HG03108 (cell line): ENCODE measurements at regions not wholly inside any gene's neighbourhood (a gene's known extent, or its start where the extent isn't known, plus 50 kb on each side); places are given as distances from the start of the nearest gene placed in this dataset.

Experiments used
- ATAC-seq: cut with Tn5 transposase; IDR thresholded peaks from one replicate; pipeline ENCODE4 v1.9.1; 2021; ENCODE audit warnings: moderate library complexity; ENCODE audit not compliant: unreplicated experiment

DNA sequence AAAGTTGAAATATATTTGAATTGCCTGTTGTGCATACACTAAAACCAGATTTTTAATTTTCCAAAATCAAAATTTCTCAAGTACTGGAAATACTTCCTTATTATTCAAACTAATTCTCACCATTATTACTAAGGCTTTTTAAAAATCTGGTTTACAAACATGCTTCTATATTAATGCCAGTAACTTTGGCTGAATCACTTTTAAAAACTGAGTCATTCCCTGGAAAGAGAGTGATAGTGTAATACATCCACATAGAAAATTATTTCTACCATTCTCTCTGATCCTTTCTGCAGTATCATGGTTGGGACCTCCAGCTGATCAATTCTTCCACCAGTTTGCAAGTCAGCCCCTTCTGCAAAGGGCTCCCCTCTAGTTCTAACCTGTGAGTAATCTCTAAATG is 165.3 kb upstream of the FAM241A start:
- ATAC-seq: no peak

DNA sequence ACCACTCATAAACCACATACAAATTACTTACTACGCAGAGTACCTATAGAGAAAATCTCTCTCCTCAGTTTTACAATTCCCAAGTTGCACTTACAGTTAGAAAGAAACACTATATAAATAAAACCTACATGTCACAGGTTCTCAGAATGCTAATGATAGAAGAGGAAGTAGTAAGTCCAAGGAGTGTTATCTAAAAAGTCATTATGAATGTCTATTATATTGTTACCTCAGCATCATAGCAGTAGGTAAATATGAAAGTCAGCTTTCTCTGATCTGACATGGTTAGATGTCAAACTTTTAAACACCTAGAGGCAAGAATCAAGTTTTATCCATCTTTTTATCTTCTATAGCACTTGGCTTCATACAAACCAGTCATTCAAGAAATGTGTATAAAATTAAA is 163.2 kb upstream of the FAM241A start:
- ATAC-seq: no peak

DNA sequence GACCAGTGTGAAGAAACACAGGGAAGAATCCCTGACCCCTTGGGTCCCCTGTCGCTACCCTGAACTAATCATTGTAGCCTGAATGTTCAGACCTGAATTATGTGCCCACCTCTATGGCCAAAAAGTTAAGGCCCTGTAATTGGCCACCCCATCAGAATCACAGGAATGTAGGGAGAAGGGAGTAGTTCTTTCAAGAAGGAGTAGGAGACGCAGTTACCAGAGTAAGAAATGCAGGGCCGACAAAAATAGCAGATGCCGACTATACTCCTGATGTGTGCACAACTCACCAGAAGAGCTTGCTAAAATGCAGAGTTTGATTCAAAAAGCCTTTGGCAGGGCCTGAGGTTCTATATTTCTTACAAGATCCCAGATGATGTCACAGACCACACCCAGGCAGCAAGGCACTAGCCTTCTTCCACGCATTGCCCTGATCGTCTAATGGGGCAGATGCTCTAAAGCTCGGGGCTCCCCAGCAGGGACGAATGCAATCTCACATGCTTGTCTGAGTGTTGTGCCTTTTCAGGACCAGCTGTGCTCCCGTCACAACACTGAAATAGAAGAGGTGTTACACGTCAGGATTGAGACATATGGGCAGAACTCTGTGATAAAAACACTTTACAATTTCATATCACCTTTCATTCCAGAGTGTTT is 161.0 kb upstream of the FAM241A start:
- ATAC-seq: no peak

DNA sequence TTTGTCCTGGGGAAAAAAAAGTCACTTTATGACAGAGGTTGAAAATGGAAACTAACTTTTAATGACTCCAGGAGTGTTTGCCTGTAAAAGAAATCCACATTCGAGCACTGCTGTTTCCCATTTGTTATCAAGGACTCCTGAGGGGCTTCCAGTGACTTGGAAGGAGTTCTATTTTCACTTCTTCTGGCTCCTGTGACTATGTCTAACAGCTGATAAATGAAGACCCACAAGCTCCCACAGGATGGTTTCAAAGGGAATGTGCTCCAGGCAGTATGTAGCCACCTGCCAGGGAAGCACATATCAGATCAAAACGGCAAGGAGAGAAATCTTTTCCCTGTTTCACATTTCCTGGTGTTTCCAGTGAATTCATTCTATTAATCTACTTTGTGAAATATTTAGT is 159.8 kb upstream of the FAM241A start:
- ATAC-seq: no peak

DNA sequence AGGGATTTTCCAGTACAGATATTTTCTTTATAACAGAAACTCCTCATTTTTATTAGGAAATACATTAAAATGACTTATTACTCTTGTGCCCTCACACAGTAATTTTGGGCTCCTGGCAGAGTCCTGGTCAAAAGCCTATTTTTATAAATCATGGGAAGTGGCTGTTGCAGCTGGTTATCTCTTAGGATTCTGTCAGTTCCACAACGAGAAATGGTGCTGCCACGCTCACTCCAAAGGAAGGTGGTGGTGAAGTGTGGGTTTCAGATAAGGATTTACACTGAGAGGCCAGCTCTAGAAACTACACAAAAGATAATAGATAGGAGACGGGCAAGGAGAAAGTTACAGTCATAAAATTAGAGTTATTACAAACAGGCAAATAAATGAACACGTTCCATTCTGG is 159.2 kb upstream of the FAM241A start:
- no peak for ATAC-seq

DNA sequence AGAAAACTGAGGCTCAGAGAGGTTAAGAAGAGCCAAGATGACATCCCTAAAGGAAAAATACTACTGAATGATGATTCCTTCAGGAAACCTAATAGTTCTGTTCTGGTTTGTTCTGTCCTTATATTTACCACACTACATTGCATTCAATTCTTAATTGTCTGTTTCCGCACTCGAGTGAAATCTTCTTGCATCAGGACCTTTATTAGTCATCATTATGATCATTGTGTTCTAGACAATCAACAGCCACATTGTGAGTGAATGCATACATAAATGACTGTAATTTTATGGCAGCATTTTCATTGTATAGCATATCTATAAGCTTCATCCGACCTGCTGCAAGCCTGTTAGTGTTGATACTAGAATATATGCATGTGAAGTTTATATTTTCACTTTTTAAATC is 156.7 kb upstream of the FAM241A start:
- no peak for ATAC-seq

DNA sequence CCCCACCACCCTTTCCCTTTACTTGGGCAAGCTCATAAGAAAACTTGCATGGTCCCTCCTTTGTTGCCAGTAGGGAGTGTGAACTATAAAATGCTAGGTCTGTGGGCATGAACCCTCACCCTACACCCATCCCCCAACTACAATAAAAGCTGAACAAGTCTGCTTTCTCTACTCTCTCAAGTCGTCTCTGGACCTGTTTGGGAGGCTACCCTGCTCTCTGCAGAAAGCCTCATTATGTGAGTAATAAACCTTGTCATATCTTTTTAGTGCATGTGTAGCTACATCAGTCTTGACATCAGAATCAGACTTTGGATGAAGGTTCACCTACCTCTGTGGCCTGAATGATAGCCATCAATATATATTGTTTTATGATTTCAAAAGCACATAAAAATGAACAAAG is 155.4 kb upstream of the FAM241A start:
- no peak for ATAC-seq

DNA sequence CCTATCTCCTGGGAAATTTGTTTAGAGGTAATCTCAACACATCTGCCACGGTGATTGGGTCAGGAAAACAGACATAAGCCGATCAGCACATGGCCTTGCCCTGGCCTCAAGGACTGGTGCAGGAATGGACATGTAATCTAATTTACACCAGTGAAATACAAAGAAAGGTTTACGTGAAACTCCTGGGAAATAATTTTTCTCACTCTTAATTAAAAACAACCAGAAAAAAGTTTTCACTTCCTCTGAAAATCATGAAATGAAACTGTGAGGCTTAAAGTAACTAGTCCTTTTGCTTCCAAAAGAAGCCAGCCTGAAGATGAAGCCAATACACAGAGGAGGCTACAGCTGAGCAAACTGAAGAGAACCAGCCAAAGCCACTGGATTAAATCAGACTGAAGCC is 154.1 kb upstream of the FAM241A start:
- peak; percentile 94 for ATAC-seq

DNA sequence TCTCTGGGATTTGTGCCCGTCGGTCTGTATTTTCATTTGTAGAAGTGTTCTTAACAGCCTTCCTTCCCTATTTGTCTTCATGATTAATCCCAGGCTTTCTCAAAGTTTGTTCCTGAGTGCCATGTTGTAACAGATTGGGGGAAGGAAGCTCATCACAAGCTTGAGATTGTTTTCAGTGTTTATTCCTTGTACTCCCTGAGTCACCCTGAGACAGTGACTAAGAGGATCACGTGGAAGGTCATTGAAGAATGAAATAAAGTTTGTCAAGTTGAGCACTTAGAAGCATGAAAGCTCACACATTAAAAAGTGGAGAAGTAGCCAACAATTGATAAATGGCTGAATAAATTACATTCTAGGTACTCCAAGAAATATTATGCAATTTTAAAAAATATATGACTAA is 153.5 kb upstream of the FAM241A start:
- no peak for ATAC-seq

DNA sequence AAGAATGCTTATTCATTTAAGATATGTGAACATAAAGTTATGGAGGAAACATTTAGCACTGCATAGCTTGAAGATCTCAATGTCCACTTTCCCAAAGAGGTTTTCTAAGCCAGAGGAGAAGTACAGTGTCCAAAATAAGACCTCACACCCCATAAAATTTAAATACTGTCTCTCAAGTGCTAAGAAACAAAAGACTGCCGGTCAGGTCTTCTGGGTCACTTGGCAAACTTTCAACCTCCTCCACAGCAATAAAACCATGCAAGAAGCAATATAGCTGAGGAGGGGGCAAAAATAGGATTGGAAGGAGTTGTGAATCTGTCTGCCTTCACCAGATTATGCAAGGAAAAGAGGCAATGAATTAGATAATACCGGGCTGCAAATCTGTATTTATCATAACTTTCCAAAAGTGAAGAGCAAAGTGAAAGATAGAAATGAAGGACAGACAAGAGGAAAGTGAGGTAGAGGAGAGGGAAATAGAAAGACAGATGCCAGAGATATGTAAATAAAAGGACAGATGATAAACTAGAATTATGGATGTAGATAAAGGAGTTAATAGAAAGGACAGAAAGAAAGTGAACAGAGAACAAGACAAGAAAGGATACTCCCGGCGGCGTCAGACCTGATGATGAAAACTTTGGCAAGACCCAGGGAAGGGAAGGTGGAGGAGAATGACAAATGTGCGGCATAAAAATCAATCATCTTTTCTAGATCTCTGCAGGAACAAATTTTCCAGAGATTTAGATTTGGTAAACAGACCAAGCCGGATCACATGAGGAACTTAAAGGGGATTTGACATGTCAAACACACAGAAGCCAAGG is 152.7 kb upstream of the FAM241A start:
- no peak for ATAC-seq

DNA sequence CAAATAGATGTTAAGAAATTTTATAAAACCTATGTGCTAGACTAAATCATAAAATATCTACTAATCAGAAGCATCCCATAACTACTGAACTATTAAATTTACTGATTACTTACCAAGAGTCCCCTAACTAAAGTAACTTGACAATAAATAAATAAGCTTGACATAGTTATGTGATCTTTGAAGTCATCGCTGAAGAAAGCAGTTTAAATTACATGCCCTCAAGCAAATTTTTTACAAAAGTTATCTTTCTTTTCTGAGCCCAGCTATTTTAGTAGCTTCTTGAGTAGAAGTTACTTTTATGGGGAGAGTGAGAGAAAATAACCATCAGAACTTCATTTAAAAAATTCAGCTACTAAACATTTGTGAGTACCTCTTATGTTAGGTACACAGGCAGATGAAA is 150.9 kb upstream of the FAM241A start:
- ATAC-seq: no peak

DNA sequence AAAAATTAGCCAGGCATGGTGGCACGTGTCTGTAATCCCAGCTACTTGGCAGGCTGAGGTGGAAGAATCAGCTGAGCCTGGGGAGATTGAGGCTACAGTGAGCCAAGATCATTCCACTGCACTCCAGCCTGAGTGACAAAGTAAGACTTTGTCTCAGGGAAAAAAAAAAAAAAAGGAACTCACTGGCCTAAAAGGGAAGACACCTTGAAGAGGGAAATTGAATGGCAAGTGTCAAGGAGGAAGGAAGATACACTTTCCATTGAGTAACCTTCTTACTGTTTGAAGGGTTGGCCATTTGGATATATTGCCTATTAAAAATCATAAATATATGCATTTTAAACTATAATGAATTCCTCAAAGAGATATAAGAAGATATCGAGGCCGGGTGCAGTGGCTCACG is 147.5 kb upstream of the FAM241A start:
- ATAC-seq: no peak

DNA sequence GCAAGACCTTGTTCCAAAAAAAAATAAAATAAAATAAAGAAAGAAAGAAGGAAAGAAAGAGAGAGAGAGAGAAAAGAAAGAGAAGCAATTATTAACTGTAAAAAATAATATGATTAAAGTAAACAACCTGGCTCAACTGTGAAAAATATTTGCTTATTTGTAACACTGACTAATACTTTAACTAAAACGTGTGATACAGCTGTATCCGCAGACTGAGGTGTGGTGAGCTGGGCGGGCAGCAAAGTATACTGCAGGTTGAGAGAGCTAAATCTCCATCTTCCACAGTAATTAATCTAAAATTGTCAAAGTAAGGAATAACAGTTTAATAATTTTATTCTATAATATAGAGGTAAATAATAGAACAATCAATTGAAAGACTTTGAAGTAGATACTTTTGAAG is 145.5 kb upstream of the FAM241A start:
- no peak for ATAC-seq

DNA sequence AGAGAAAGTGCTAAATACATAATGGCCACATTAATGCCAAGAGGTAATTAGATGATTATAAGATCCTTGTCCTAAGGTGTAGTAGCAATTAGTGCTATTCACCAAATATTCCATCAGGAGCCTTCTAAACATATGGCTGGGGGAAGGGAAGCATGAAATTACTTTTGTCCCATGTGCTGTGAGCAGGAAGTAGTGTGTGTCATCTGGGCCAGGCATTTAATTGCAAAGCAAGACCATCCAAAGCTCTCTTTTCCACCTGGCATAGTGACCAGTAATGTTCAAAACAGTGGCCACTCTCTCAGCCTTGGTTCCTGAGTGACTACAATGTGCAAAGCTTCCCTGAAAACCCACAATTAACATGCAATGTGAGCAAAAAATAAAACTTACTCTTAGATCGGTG is 144.2 kb upstream of the FAM241A start:
- ATAC-seq: no peak

DNA sequence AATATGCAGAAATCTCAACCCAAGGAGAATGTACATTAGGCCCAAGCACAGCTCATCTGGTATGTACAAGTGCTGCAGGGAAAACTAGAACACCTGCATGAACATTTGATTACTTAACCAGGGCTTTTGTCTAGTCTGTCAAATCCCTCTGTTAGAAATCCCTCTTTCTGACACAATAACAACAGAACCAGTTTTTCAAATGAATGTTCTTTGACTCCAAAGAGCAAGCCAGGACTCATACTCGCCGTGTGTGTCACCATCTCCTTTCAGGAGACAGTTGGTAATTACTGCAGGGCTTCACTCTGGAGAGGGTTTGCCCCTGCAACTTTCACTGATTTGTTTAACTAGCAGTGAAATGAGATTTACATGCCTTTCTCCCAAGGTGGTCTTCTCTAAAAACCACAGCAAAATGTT is 143.0 kb upstream of the FAM241A start:
- no peak for ATAC-seq

DNA sequence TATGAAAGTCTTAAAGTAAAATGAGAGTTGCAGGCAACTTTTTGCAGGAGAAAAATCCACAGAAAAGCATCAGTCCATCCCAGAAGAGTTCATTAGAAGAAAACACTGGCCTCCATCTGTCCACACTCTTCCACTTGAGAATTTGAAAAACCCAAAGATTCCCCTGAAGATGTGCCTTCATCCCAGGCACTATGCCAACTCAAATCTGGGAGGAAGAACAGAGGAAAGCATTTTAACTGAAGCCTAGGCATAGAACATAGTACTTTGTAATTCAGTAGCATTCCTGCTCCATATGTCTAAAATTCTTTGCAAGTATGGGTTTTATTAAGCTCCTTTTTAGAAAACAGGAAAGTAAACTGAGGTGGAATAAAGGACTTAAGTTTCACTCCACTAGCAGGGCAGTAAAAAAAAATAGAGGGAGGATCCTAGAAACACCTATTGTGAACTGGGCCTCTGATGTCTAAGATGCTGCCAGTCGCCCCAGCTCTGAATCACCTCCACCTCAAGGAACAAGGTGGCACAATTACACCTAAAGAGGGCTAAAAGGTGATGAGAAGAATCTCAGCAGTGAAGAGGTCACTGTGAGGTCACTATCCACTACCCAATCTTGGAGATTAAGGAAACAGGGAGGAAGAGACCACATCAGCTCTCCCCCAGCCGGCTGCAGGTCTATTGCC is 141.9 kb upstream of the FAM241A start:
- no peak for ATAC-seq

DNA sequence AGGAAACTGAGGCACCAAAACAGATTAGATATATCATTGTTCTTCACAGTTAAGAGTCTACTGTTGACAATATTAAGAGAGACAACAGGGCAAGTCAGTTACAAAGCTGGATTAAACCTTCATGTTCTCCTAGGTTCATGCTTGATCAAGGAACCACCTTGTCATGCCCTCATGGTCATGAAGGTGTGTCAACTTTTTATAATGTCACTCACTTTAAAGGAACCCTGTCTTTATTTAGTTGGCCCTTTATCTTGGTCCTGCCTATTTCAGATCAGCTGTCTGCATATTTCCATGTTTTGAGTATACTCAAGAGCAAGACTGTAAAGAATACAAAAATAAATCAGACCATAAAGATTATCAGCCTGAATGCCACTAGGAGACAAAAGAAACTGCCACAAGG is 140.2 kb upstream of the FAM241A start:
- no peak for ATAC-seq

DNA sequence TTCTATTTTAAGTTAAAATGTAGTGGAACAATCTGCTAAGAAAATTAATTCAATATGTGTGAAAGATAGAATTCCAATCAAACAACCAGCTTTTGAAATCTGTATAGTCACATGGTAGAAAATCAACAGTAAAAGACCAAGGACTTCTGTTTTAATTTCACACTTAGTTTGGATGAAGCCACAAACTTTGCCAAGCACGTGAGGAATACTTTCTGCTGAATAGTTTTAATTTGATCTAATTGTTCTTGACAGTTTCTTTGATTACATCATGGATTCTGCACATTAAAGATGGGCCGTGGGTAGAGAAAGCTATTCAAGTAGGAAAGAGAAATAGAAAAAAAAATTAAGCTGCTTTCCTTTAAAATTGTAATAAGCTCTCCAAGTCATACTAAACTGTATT is 137.9 kb upstream of the FAM241A start:
- ATAC-seq: no peak

DNA sequence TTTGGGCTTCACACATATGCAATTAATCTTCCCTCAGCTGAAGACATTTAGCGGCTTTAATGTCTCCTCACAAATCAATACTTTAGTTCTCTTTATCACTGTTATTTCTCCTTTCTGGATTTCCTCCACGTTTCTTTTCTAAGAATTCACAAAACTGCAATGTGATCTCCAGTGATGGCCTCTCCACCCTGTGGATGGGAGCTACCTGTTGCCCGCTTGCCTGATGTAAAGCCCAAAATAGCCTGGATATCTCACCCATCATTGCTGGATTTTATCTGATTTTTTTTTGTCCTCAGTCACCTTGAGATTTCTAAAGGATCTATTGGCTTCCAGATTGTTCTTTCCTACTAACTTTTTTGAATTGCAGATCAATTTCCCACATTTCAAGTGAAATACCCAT is 129.3 kb upstream of the FAM241A start:
- ATAC-seq: no peak

DNA sequence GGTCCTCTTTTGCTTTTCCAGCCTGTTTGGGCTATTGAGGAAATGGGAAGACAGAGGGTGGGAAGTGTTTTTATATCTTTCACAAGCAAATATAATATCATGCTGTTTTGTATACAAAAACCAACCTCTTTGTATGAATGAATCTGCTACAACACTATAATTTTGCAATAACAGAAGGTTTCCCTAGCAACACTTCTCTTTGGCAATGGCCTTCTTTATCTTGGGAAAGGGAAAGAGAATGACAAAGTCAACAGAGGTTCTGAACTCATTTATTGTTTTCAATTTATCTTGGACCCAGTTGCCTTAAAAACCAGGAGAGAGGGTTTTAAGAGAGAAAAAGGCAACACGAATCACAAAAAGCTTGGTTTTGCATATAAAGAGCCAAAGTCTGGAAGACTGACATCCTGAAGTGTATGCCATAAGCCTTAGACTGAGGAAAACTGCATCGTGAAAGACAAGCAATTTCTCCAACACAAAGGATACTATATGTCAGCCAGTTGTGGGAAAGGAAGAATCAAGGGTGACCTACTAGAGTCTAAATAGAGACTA is 121.8 kb upstream of the FAM241A start:
- ATAC-seq: no peak

DNA sequence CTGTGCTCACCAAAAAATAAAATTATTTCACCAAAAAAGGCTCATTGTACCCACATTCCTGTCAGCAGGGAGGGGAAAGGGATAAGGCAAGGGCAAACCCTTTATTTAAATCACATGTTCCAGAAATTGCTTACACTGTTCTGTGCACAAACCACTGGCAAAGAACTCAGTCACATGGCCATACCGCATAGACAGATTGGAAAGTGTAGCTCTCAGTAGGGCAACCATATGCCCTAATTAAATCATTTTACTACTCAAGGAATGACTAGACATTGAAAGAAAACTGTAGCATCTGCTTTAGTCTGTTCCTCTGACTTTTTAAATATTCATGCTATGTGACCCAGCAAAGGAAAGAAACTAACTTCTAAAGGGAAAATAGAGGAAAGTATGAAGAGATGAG is 119.2 kb upstream of the FAM241A start:
- no peak for ATAC-seq

DNA sequence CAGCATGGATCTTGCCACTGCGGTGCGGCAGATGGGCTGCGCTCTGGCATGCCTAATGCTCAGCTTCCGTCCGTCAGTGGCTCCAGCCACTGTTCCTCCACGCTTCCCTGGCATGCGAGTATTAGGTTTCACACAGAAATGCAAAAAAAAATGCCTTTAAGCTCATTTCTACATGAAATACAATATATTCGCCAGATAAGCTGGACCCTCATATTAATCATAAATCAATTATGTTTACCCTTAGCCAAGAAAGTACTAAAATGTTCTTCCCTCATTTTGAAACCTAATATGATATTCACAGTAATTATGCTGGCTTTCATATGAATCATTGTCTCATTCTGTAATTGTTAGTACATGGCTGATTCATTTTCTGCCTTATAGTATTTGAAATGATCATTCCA is 115.5 kb upstream of the FAM241A start:
- ATAC-seq: no peak
